ENCODE measurements at regions not wholly inside any gene's neighbourhood (a gene's known extent, or its start where the extent isn't known, plus 50 kb on each side); places are given as distances from the start of the nearest gene placed in this dataset.

GRCh38 chr9:71242081-71242480 is 120.7 kb upstream of the TRPM3 start:
- no peak for TF ChIP-seq EZH2phosphoT487 (IDR thresholded peaks at IDR 0.05; ENCODE audit: borderline replicate concordance, low read length)
- TF ChIP-seq, protein P1, sequence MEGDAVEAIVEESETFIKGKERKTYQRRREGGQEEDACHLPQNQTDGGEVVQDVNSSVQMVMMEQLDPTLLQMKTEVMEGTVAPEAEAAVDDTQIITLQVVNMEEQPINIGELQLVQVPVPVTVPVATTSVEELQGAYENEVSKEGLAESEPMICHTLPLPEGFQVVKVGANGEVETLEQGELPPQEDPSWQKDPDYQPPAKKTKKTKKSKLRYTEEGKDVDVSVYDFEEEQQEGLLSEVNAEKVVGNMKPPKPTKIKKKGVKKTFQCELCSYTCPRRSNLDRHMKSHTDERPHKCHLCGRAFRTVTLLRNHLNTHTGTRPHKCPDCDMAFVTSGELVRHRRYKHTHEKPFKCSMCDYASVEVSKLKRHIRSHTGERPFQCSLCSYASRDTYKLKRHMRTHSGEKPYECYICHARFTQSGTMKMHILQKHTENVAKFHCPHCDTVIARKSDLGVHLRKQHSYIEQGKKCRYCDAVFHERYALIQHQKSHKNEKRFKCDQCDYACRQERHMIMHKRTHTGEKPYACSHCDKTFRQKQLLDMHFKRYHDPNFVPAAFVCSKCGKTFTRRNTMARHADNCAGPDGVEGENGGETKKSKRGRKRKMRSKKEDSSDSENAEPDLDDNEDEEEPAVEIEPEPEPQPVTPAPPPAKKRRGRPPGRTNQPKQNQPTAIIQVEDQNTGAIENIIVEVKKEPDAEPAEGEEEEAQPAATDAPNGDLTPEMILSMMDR (conservative IDR thresholded peaks at IDR 0.05; ENCODE audit: low read depth, low read length), result no peak
- TF ChIP-seq EZH2 (IDR thresholded peaks at IDR 0.05; ENCODE audit: low read length, unreplicated experiment), result no peak

Data from PC-3 (cell line).